DOHH2 (cell line): ENCODE measurements at regions not wholly inside any gene's neighbourhood (a gene's known extent, or its start where the extent isn't known, plus 50 kb on each side); places are given as distances from the start of the nearest gene placed in this dataset.

ENCODE experiments used
- H3F3A ChIP-seq: fragments of 200-600 bp; sonication (generic), shearing (Covaris generic); 2 replicates; pipeline ENCODE4 v1.6.0; 2016; ENCODE audit warnings: antibody characterized with exemption, mild to moderate bottlenecking; ENCODE audit not compliant: control insufficient read depth, insufficient read depth
- H3K27ac ChIP-seq: fragments of 200-600 bp; sonication (generic); 2 replicates; pipeline ENCODE4 v1.5.1; 2014; ENCODE audit warnings: low read depth, mild to moderate bottlenecking, low read length, moderate library complexity
- H3K27me3 ChIP-seq: fragments of 200-600 bp; sonication (generic); 2 replicates; pipeline ENCODE4 v1.6.1; 2014; ENCODE audit warnings: mild to moderate bottlenecking, low read length, mixed read lengths; ENCODE audit not compliant: control insufficient read depth
- H3K36me3 ChIP-seq: fragments of 200-600 bp; sonication (generic); 2 replicates; pipeline ENCODE4 v1.6.1; 2014; ENCODE audit warnings: mild to moderate bottlenecking, low read length, moderate library complexity, mixed read lengths; ENCODE audit not compliant: control insufficient read depth
- H3K4me1 ChIP-seq: fragments of 200-600 bp; sonication (generic); 2 replicates; pipeline ENCODE4 v1.6.1; 2014; ENCODE audit warnings: mild to moderate bottlenecking, low read length, mixed read lengths; ENCODE audit not compliant: control insufficient read depth
- H3K4me2 ChIP-seq: fragments of 200-600 bp; sonication (generic); 2 replicates; pipeline ENCODE4 v1.6.0; 2014; ENCODE audit warnings: mild to moderate bottlenecking, low read length, moderate library complexity
- H3K4me3 ChIP-seq: fragments of 200-600 bp; sonication (generic); 2 replicates; pipeline ENCODE4 v1.5.1; 2014; ENCODE audit warnings: mild to moderate bottlenecking, low read length, mixed read lengths
- H3K79me2 ChIP-seq: fragments of 200-600 bp; sonication (generic); 2 replicates; pipeline ENCODE4 v1.6.1; 2014; ENCODE audit warnings: mild to moderate bottlenecking, low read length, mixed read lengths; ENCODE audit not compliant: control insufficient read depth
- H3K9me2 ChIP-seq: fragments of 200-600 bp; sonication (generic); replicated peaks from 2 replicates; pipeline ENCODE4 v1.6.1; 2014; ENCODE audit warnings: mild to moderate bottlenecking, low read length, mixed read lengths; ENCODE audit not compliant: control insufficient read depth
- H3K9me3 ChIP-seq: fragments of 200-600 bp; sonication (generic); 2 replicates; pipeline ENCODE4 v1.6.1; 2014; ENCODE audit warnings: antibody characterized with exemption, low read length, mixed read lengths; ENCODE audit not compliant: control insufficient read depth, insufficient read depth
- H4K20me1 ChIP-seq: fragments of 200-600 bp; sonication (generic); 2 replicates; pipeline ENCODE4 v1.6.0; 2014; ENCODE audit warnings: low read depth, mild to moderate bottlenecking, antibody characterized with exemption, low read length, moderate library complexity; ENCODE audit not compliant: control insufficient read depth, insufficient read depth
- EZH2phosphoT487 ChIP-seq: fragments of 200-600 bp; sonication (generic); IDR thresholded peaks from 2 replicates; pipeline ENCODE4 v1.6.1; 2017; ENCODE audit warnings: borderline replicate concordance, mild to moderate bottlenecking, antibody characterized with exemption, low read length, moderate library complexity, mixed read lengths
- TF ChIP-seq, protein P1 (sequence below): fragments of 200-600 bp; sonication (generic); IDR thresholded peaks from one replicate; pipeline ENCODE4 v1.5.1; 2014; ENCODE audit warnings: antibody characterized with exemption, mild to moderate bottlenecking, low read depth, low read length; ENCODE audit not compliant: poor library complexity, severe bottlenecking

DNA sequence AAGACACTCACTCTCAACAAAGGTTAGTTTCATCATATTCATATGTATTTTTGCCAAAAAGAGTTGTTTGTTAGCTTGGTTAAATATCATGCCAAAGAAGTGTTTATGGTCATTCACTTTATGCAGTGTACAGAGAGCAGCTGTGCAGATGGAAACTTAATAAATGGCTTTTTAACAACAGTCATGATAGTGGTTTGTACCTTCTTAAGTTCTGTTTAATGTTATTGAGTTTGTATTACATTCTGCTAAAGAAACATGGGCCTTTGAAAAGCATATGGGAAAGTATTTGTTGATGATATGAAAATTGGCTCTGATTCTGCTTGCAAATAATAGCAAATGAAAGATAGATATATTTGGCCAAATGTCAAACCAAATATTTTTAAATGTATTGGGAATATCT, 607.3 kb downstream of the NCAM2 start:
- H3K9me2 ChIP-seq, result no peaks in the 10 kb centered on the region
- no peaks in the 10 kb centered on the region for H3K4me1 ChIP-seq
- H3K9me3 ChIP-seq, result no peaks in the 10 kb centered on the region
- TF ChIP-seq, protein P1, sequence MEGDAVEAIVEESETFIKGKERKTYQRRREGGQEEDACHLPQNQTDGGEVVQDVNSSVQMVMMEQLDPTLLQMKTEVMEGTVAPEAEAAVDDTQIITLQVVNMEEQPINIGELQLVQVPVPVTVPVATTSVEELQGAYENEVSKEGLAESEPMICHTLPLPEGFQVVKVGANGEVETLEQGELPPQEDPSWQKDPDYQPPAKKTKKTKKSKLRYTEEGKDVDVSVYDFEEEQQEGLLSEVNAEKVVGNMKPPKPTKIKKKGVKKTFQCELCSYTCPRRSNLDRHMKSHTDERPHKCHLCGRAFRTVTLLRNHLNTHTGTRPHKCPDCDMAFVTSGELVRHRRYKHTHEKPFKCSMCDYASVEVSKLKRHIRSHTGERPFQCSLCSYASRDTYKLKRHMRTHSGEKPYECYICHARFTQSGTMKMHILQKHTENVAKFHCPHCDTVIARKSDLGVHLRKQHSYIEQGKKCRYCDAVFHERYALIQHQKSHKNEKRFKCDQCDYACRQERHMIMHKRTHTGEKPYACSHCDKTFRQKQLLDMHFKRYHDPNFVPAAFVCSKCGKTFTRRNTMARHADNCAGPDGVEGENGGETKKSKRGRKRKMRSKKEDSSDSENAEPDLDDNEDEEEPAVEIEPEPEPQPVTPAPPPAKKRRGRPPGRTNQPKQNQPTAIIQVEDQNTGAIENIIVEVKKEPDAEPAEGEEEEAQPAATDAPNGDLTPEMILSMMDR, result no peak
- TF ChIP-seq EZH2phosphoT487, result no peak
- H3F3A ChIP-seq, result no peaks in the 10 kb centered on the region
- no peak overlapping the region for H3K4me2 ChIP-seq
- H3K27me3 ChIP-seq, result no peaks in the 10 kb centered on the region
- H3K4me3 ChIP-seq, result no peak overlapping the region
- H3K79me2 ChIP-seq, result no peaks in the 10 kb centered on the region
- no peaks in the 10 kb centered on the region for H3K36me3 ChIP-seq
- no peak overlapping the region for H3K27ac ChIP-seq
- H4K20me1 ChIP-seq, result no peaks in the 10 kb centered on the region

DNA sequence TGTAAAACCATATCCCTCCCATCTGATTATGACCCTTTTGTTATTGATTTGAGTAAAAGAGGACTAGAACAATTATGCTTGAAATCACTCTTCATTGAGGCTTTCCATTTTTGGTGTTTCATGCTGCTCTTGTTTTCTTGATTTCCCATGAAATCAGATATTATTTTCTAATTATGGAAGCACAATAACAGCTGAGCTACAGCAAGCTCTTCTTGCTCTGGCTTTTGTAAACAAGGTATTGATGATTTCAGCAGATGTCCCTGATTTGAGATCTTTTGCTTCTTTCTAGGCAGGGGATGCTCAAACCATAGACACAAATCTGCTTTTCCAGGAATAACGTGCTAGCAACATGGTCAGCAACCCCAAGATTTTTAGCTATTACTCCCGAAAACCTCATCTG, 607.8 kb downstream of the NCAM2 start:
- TF ChIP-seq EZH2phosphoT487, result no peak
- TF ChIP-seq, protein P1, result no peak
- H3K36me3 ChIP-seq, result no peaks in the 10 kb centered on the region
- H3K4me3 ChIP-seq, result no peak overlapping the region
- H3K27ac ChIP-seq, result no peak overlapping the region
- no peaks in the 10 kb centered on the region for H3K79me2 ChIP-seq
- no peaks in the 10 kb centered on the region for H3K27me3 ChIP-seq
- H3K9me3 ChIP-seq, result no peaks in the 10 kb centered on the region
- no peak overlapping the region for H3K4me2 ChIP-seq
- H4K20me1 ChIP-seq, result no peaks in the 10 kb centered on the region
- no peaks in the 10 kb centered on the region for H3K4me1 ChIP-seq
- no peaks in the 10 kb centered on the region for H3F3A ChIP-seq
- H3K9me2 ChIP-seq, result no peaks in the 10 kb centered on the region

DNA sequence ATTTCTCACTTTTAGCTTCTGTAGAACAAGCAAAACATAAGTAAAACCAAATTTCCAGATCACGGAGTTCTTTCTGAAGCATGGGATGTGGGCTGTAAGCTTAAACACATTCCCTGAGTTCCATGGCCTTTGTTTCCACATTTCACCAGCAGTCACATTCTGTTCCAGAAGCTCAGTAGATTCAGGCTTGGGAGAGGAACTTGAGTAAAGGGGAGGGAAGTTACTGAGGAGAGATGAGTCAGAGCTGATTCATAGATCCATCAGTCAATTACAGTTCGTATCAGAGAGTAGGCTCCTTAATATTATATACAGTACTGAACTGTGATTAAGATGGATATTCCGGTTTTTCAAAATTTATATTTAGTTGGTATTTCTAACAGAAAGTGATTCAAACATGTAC, 614.3 kb downstream of the NCAM2 start:
- Histone ChIP-seq H3K9me3 (no peaks in the 10 kb centered on the region), H3K79me2 (no peaks in the 10 kb centered on the region), H3K27ac (no peak overlapping the region)

More for the DNA sequence above, 614.3 kb downstream of the NCAM2 start:
- TF ChIP-seq, protein P1, result no peak
- TF ChIP-seq EZH2phosphoT487, result no peak
- Histone ChIP-seq H3K27me3 (no peaks in the 10 kb centered on the region), H3K36me3 (no peaks in the 10 kb centered on the region), H4K20me1 (no peaks in the 10 kb centered on the region), H3K9me2 (no peaks in the 10 kb centered on the region), H3K4me1 (peaks cover 4% of the 10 kb centered on the region; the same call in 1 of the 2 replicates), H3F3A (no peaks in the 10 kb centered on the region), H3K4me2 (no peak overlapping the region), H3K4me3 (no peak overlapping the region)
